Activated CD8-positive, alpha-beta memory T cell treated with anti-CD3 and anti-CD28 coated beads, Interleukin-2, amount 50 U/mL, for 24 hours (primary cell): ENCODE measurements at regions not wholly inside any gene's neighbourhood (a gene's known extent, or its start where the extent isn't known, plus 50 kb on each side); places are given as distances from the start of the nearest gene placed in this dataset.
"Not testable (repeated sequence)": the region's sequence is repeated elsewhere in the genome, so short reads cannot be mapped to it uniquely, and the experiment has no call there.

Experiments used
- DNase-seq: peaks from one replicate; pipeline ENCODE4 v3.0.0-alpha.2; 2020; ENCODE audit errors: extremely low read depth

GRCh38 chr19:28084659-28085157 is 1128.2 kb downstream of the UQCRFS1 start:
- DNase-seq, result not testable (repeated sequence)

- DNase-seq, result no peak
Measured at GRCh38 chr19:28076628-28077027, 1136.3 kb downstream of the UQCRFS1 start.

GRCh38 chr19:28075229-28075628 is 1137.7 kb downstream of the UQCRFS1 start:
- DNase-seq, result no peak

- DNase-seq, result no peak
Measured at GRCh38 chr19:28074773-28075172, 1138.2 kb downstream of the UQCRFS1 start.

- no peak for DNase-seq
Measured at GRCh38 chr19:28067882-28068281, 1145.1 kb downstream of the UQCRFS1 start.

- no peak for DNase-seq
Measured at GRCh38 chr19:28066988-28067387, 1146.0 kb downstream of the UQCRFS1 start.

- no peak for DNase-seq
Measured at GRCh38 chr19:28066161-28066560, 1146.8 kb downstream of the UQCRFS1 start.

- no peak for DNase-seq
Measured at GRCh38 chr19:28065026-28065425, 1147.9 kb downstream of the UQCRFS1 start.

- DNase-seq, result no peak
Measured at GRCh38 chr19:28063702-28064101, 1149.2 kb downstream of the UQCRFS1 start.

- no peak for DNase-seq
Measured at GRCh38 chr19:28061111-28061510, 1151.8 kb downstream of the UQCRFS1 start.

GRCh38 chr19:28057026-28057425 is 1155.9 kb downstream of the UQCRFS1 start:
- DNase-seq, result not testable (repeated sequence)

GRCh38 chr19:28051047-28051446 is 1161.9 kb downstream of the UQCRFS1 start:
- DNase-seq, result no peak

- DNase-seq, result no peak
Measured at GRCh38 chr19:28049875-28050274, 1163.1 kb downstream of the UQCRFS1 start.

GRCh38 chr19:28046932-28047331 is 1166.0 kb downstream of the UQCRFS1 start:
- no peak for DNase-seq

GRCh38 chr19:28045621-28046020 is 1167.3 kb downstream of the UQCRFS1 start:
- DNase-seq, result no peak

GRCh38 chr19:28044477-28044876 is 1168.5 kb downstream of the UQCRFS1 start:
- no peak for DNase-seq

- DNase-seq, result no peak
Measured at GRCh38 chr19:28042516-28042915, 1170.4 kb downstream of the UQCRFS1 start.

- no peak for DNase-seq
Measured at GRCh38 chr19:28039677-28040381, 1173.1 kb downstream of the UQCRFS1 start.

GRCh38 chr19:28037186-28037585 is 1175.8 kb downstream of the UQCRFS1 start:
- DNase-seq, result no peak

- no peak for DNase-seq
Measured at GRCh38 chr19:28036486-28036885, 1176.5 kb downstream of the UQCRFS1 start.

GRCh38 chr19:28034936-28035335 is 1178.0 kb downstream of the UQCRFS1 start:
- no peak for DNase-seq

GRCh38 chr19:28028881-28029444 is 1184.0 kb downstream of the UQCRFS1 start:
- no peak for DNase-seq

GRCh38 chr19:28027116-28027515 is 1185.8 kb downstream of the UQCRFS1 start:
- DNase-seq, result no peak
